T-helper 1 cell treated with Interleukin-12 subunit alpha and Interleukin-12 subunit beta and Interleukin-4 antibody, amounts not matched to agents 30 μg/mL and 1 μg/mL, for 36 hours (primary cell): ENCODE measurements at regions not wholly inside any gene's neighbourhood (a gene's known extent, or its start where the extent isn't known, plus 50 kb on each side); places are given as distances from the start of the nearest gene placed in this dataset.
"Not testable (repeated sequence)": the region's sequence is repeated elsewhere in the genome, so short reads cannot be mapped to it uniquely, and the experiment has no call there.

ENCODE experiments used
- H3K27ac Mint-ChIP-seq: one replicate; pipeline ENCODE4 v1.8.0; 2021; ENCODE audit warnings: mild to moderate bottlenecking, mixed read lengths
- H3K27me3 Mint-ChIP-seq: one replicate; pipeline ENCODE4 v1.8.0; 2021; ENCODE audit warnings: low read depth, mixed read lengths
- H3K36me3 Mint-ChIP-seq: one replicate; pipeline ENCODE4 v1.8.0; 2021; ENCODE audit warnings: low read depth, mixed read lengths
- H3K4me1 Mint-ChIP-seq: one replicate; pipeline ENCODE4 v1.8.0; 2021; ENCODE audit warnings: low read depth, mixed read lengths
- H3K4me3 Mint-ChIP-seq: one replicate; pipeline ENCODE4 v1.8.0; 2021; ENCODE audit warnings: mild to moderate bottlenecking, moderate library complexity, mixed read lengths
- H3K9me3 Mint-ChIP-seq: one replicate; pipeline ENCODE4 v1.8.0; 2021; ENCODE audit warnings: mixed read lengths

- Mint-ChIP-seq H3K4me1 (peaks cover 12% of the 10 kb centered on the region), H3K9me3 (peaks cover 25% of the 10 kb centered on the region), H3K27me3 (peaks cover 4% of the 10 kb centered on the region), H3K36me3 (peaks cover 15% of the 10 kb centered on the region), H3K27ac (no peak overlapping the region), H3K4me3 (no peak overlapping the region)
Observed at GRCh38 chr7:50251765-50252164, 52.8 kb upstream of the IKZF1 start.

- Mint-ChIP-seq H3K36me3 (peaks cover 20% of the 10 kb centered on the region), H3K4me1 (peaks cover 6% of the 10 kb centered on the region), H3K9me3 (peaks cover 37% of the 10 kb centered on the region), H3K27me3 (peaks cover 4% of the 10 kb centered on the region), H3K27ac (no peak overlapping the region), H3K4me3 (no peak overlapping the region)
Observed at GRCh38 chr7:50246551-50246950, 58.0 kb upstream of the IKZF1 start.

- H3K27me3 Mint-ChIP-seq, H3K27ac Mint-ChIP-seq, H3K4me3 Mint-ChIP-seq, H3K4me1 Mint-ChIP-seq: not testable (repeated sequence)
- peaks cover 43% of the 10 kb centered on the region for H3K9me3 Mint-ChIP-seq
- peaks cover 28% of the 10 kb centered on the region for H3K36me3 Mint-ChIP-seq
Observed at GRCh38 chr7:50242111-50242510, 62.4 kb upstream of the IKZF1 start.

- H3K4me1 Mint-ChIP-seq, H3K27ac Mint-ChIP-seq, H3K4me3 Mint-ChIP-seq, H3K27me3 Mint-ChIP-seq: not testable (repeated sequence)
- Mint-ChIP-seq H3K36me3 (peaks cover 35% of the 10 kb centered on the region), H3K9me3 (peaks cover 45% of the 10 kb centered on the region)
Observed at GRCh38 chr7:50240699-50241098, 63.8 kb upstream of the IKZF1 start.

GRCh38 chr7:50229964-50230363 is 74.6 kb upstream of the IKZF1 start:
- Mint-ChIP-seq H3K36me3 (peaks cover 22% of the 10 kb centered on the region), H3K9me3 (peaks cover 31% of the 10 kb centered on the region), H3K4me1 (peaks cover 36% of the 10 kb centered on the region), H3K27ac (no peak overlapping the region), H3K4me3 (no peak overlapping the region), H3K27me3 (no peaks in the 10 kb centered on the region)

- Mint-ChIP-seq H3K27ac (peak overlapping the region; percentile 78), H3K4me1 (peaks cover 36% of the 10 kb centered on the region), H3K36me3 (peaks cover 24% of the 10 kb centered on the region), H3K9me3 (peaks cover 35% of the 10 kb centered on the region), H3K4me3 (peak overlapping the region; percentile 70), H3K27me3 (no peaks in the 10 kb centered on the region)
Observed at GRCh38 chr7:50228148-50228547, 76.4 kb upstream of the IKZF1 start.

GRCh38 chr7:50227726-50228125 is 76.8 kb upstream of the IKZF1 start:
- H3K4me1 Mint-ChIP-seq = peaks cover 36% of the 10 kb centered on the region
- H3K27me3 Mint-ChIP-seq = no peaks in the 10 kb centered on the region
- peak overlapping the region; percentile 70 for H3K4me3 Mint-ChIP-seq
- peaks cover 34% of the 10 kb centered on the region for H3K9me3 Mint-ChIP-seq
- peak overlapping the region; percentile 78 for H3K27ac Mint-ChIP-seq
- H3K36me3 Mint-ChIP-seq = peaks cover 25% of the 10 kb centered on the region

GRCh38 chr7:50226669-50227068 is 77.8 kb upstream of the IKZF1 start:
- H3K9me3 Mint-ChIP-seq = peaks cover 40% of the 10 kb centered on the region
- H3K27ac Mint-ChIP-seq = peak overlapping the region; percentile 53
- H3K27me3 Mint-ChIP-seq = no peaks in the 10 kb centered on the region
- peaks cover 36% of the 10 kb centered on the region for H3K4me1 Mint-ChIP-seq
- H3K4me3 Mint-ChIP-seq = peak overlapping the region; percentile 55
- peaks cover 24% of the 10 kb centered on the region for H3K36me3 Mint-ChIP-seq

GRCh38 chr7:50226145-50226544 is 78.4 kb upstream of the IKZF1 start:
- no peak overlapping the region for H3K27ac Mint-ChIP-seq

GRCh38 chr7:50221433-50221832 is 83.1 kb upstream of the IKZF1 start:
- H3K9me3 Mint-ChIP-seq = peaks cover 34% of the 10 kb centered on the region
- no peak overlapping the region for H3K27ac Mint-ChIP-seq
- no peak overlapping the region for H3K4me3 Mint-ChIP-seq
- H3K36me3 Mint-ChIP-seq = peaks cover 23% of the 10 kb centered on the region
- peaks cover 31% of the 10 kb centered on the region for H3K4me1 Mint-ChIP-seq
- H3K27me3 Mint-ChIP-seq = no peaks in the 10 kb centered on the region

More at GRCh38 chr7:50226145-50226544, 78.4 kb upstream of the IKZF1 start:
- peaks cover 25% of the 10 kb centered on the region for H3K36me3 Mint-ChIP-seq
- H3K9me3 Mint-ChIP-seq = peaks cover 41% of the 10 kb centered on the region
- H3K4me1 Mint-ChIP-seq = peaks cover 36% of the 10 kb centered on the region
- no peaks in the 10 kb centered on the region for H3K27me3 Mint-ChIP-seq
- H3K4me3 Mint-ChIP-seq = no peak overlapping the region

- no peak overlapping the region for H3K27ac Mint-ChIP-seq
Observed at GRCh38 chr7:50221028-50221427, 83.5 kb upstream of the IKZF1 start.

GRCh38 chr7:50220273-50220672 is 84.2 kb upstream of the IKZF1 start:
- Mint-ChIP-seq H3K36me3 (peaks cover 23% of the 10 kb centered on the region), H3K9me3 (peaks cover 34% of the 10 kb centered on the region), H3K4me3 (no peak overlapping the region), H3K4me1 (peaks cover 34% of the 10 kb centered on the region), H3K27me3 (no peaks in the 10 kb centered on the region), H3K27ac (no peak overlapping the region)

More at GRCh38 chr7:50221028-50221427, 83.5 kb upstream of the IKZF1 start:
- H3K4me3 Mint-ChIP-seq = no peak overlapping the region
- no peaks in the 10 kb centered on the region for H3K27me3 Mint-ChIP-seq
- peaks cover 34% of the 10 kb centered on the region for H3K9me3 Mint-ChIP-seq
- H3K36me3 Mint-ChIP-seq = peaks cover 23% of the 10 kb centered on the region
- H3K4me1 Mint-ChIP-seq = peaks cover 31% of the 10 kb centered on the region

- Mint-ChIP-seq H3K4me3 (no peak overlapping the region), H3K27me3 (no peaks in the 10 kb centered on the region), H3K27ac (no peak overlapping the region), H3K9me3 (peaks cover 28% of the 10 kb centered on the region), H3K36me3 (peaks cover 19% of the 10 kb centered on the region), H3K4me1 (peaks cover 58% of the 10 kb centered on the region)
Observed at GRCh38 chr7:50217821-50218281, 86.7 kb upstream of the IKZF1 start.

GRCh38 chr7:50217401-50217800 is 87.1 kb upstream of the IKZF1 start:
- no peaks in the 10 kb centered on the region for H3K27me3 Mint-ChIP-seq
- H3K4me1 Mint-ChIP-seq = peaks cover 62% of the 10 kb centered on the region
- H3K36me3 Mint-ChIP-seq = peaks cover 18% of the 10 kb centered on the region
- no peak overlapping the region for H3K27ac Mint-ChIP-seq
- no peak overlapping the region for H3K4me3 Mint-ChIP-seq
- H3K9me3 Mint-ChIP-seq = peaks cover 24% of the 10 kb centered on the region

GRCh38 chr7:50216626-50217025 is 87.9 kb upstream of the IKZF1 start:
- no peak overlapping the region for H3K4me3 Mint-ChIP-seq
- peaks cover 68% of the 10 kb centered on the region for H3K4me1 Mint-ChIP-seq
- H3K27me3 Mint-ChIP-seq = no peaks in the 10 kb centered on the region
- H3K36me3 Mint-ChIP-seq = peaks cover 16% of the 10 kb centered on the region
- H3K9me3 Mint-ChIP-seq = peaks cover 17% of the 10 kb centered on the region
- no peak overlapping the region for H3K27ac Mint-ChIP-seq

GRCh38 chr7:50214771-50215170 is 89.7 kb upstream of the IKZF1 start:
- H3K27ac Mint-ChIP-seq = peak overlapping the region; percentile 18
- peaks cover 78% of the 10 kb centered on the region for H3K4me1 Mint-ChIP-seq
- H3K9me3 Mint-ChIP-seq = peaks cover 3% of the 10 kb centered on the region
- H3K36me3 Mint-ChIP-seq = peaks cover 9% of the 10 kb centered on the region
- no peak overlapping the region for H3K4me3 Mint-ChIP-seq
- no peaks in the 10 kb centered on the region for H3K27me3 Mint-ChIP-seq
